Ovary (tissue), 3 donors: ENCODE measurements at regions not wholly inside any gene's neighbourhood (a gene's known extent, or its start where the extent isn't known, plus 50 kb on each side); places are given as distances from the start of the nearest gene placed in this dataset.

Experiments used
- CTCF ChIP-seq, 3 donors: fragments of 450-650 bp in 2 of 3; fragments of 200-600 bp in 1 of 3; IDR thresholded peaks; one replicate each; pipeline versions ENCODE4 v1.5.1 to v1.8.0; 2016 to 2022; ENCODE audit warnings: antibody characterized with exemption in 3 of 3, mild to moderate bottlenecking in 1 of 3
- EP300 ChIP-seq: sonication (generic); formaldehyde crosslinking; IDR thresholded peaks from one replicate; pipeline ENCODE4 v1.6.1; 2017; ENCODE audit warnings: antibody characterized with exemption
- POLR2A ChIP-seq: fragments of 450-650 bp; IDR thresholded peaks from one replicate; pipeline ENCODE4 v1.6.1; 2017; ENCODE audit warnings: antibody characterized with exemption, mild to moderate bottlenecking, moderate library complexity
- donor health status: DM: no; HTN: no; CAD: no.

- TF ChIP-seq POLR2A (no peak), CTCF (IDR thresholded peaks at IDR 0.05) (no peak), EP300 (no peak)
These were observed 244.9 kb upstream of the CBLB start for GRCh38 chr3:106113747-106114146.
